A673 (cell line): ENCODE measurements at regions not wholly inside any gene's neighbourhood (a gene's known extent, or its start where the extent isn't known, plus 50 kb on each side); places are given as distances from the start of the nearest gene placed in this dataset.

Experiments used
- BruUV-seq: library from RNA; stranded (reverse); fragments of 400-500 nt; replicated peaks from 2 replicates; lab custom pipeline; 2021; lab: Mats Ljungman, UMichigan
- CTCF ChIA-PET: fragments of 300-600 bp; sonication (Branson Sonifier 250); formaldehyde crosslinking; loops from one replicate; lab custom pipeline; 2022; ENCODE audit warnings: antibody characterized with exemption; lab: Charles Lee
- POLR2A ChIA-PET: fragments of 300-600 bp; sonication (Branson Sonifier 250); formaldehyde crosslinking; loops from one replicate; lab custom pipeline; 2022; ENCODE audit warnings: antibody characterized with exemption; ENCODE audit not compliant: low non-redundant PET; lab: Charles Lee
- DNase-seq: peaks from one replicate; pipeline ENCODE4 v3.0.0-alpha.2; 2015; ENCODE audit warnings: low spot score
- H3K27ac ChIP-seq: fragments of 200-600 bp; sonication (generic); 2 replicates; pipeline ENCODE4 v1.5.1; 2016; ENCODE audit warnings: mixed run types, low read depth, mild to moderate bottlenecking, mixed read lengths, antibody characterized with exemption, low read length; ENCODE audit not compliant: poor library complexity, severe bottlenecking
- H3K27me3 ChIP-seq: fragments of 200-600 bp; sonication (generic); replicated peaks from 2 replicates; pipeline ENCODE4 v1.6.1; 2017; ENCODE audit warnings: mixed run types, low read depth, mild to moderate bottlenecking, mixed read lengths, antibody characterized with exemption, low read length; ENCODE audit not compliant: insufficient read depth, poor library complexity
- H3K36me3 ChIP-seq: fragments of 200-600 bp; sonication (generic); 2 replicates; pipeline ENCODE4 v1.6.1; 2016; ENCODE audit warnings: mixed run types, mild to moderate bottlenecking, mixed read lengths, antibody characterized with exemption, low read length; ENCODE audit not compliant: insufficient read depth, poor library complexity, severe bottlenecking
- H3K4me1 ChIP-seq: fragments of 200-600 bp; sonication (generic); 2 replicates; pipeline ENCODE4 v1.6.1; 2017; ENCODE audit warnings: mixed run types, mild to moderate bottlenecking, mixed read lengths, antibody characterized with exemption, low read length; ENCODE audit not compliant: insufficient read depth, poor library complexity, severe bottlenecking
- H3K4me3 ChIP-seq: fragments of 200-600 bp; sonication (generic); 2 replicates; pipeline ENCODE4 v1.5.1; 2016; ENCODE audit warnings: low read depth, mixed run types, mild to moderate bottlenecking, mixed read lengths, low read length; ENCODE audit not compliant: poor library complexity, severe bottlenecking
- H3K9me3 ChIP-seq: fragments of 200-600 bp; sonication (generic); 2 replicates; pipeline ENCODE4 v1.6.1; 2016; ENCODE audit warnings: mixed run types, low read depth, mild to moderate bottlenecking, mixed read lengths, antibody characterized with exemption, low read length; ENCODE audit not compliant: poor library complexity, severe bottlenecking
- CTCF ChIP-seq: fragments of 300-800, 200-600 bp; sonication (generic); conservative IDR thresholded peaks from 2 replicates; pipeline ENCODE4 v1.5.1; 2017; ENCODE audit warnings: low read depth, mild to moderate bottlenecking, antibody characterized with exemption, low read length, moderate library complexity, mixed read lengths
- EZH2 ChIP-seq: fragments of 200-600 bp; sonication (generic); IDR thresholded peaks from 2 replicates; pipeline ENCODE4 v1.6.1; 2017; ENCODE audit warnings: borderline replicate concordance, low read depth, mild to moderate bottlenecking, mixed read lengths, antibody characterized with exemption, low read length; ENCODE audit not compliant: poor library complexity, severe bottlenecking
- intact Hi-C: fragments of 100-400 bp; cut with micrococcal nuclease; formaldehyde crosslinking; loops from one replicate; pipeline ENCODE4 v1.10.0; 2022; ENCODE audit not compliant: unreplicated experiment

- TF ChIP-seq CTCF (no peak), EZH2 (no peak)
- Histone ChIP-seq H3K27me3 (peaks cover 1% of the 10 kb centered on the region), H3K9me3 (no peaks in the 10 kb centered on the region), H3K4me1 (no peaks in the 10 kb centered on the region), H3K4me3 (no peak overlapping the region), H3K27ac (no peak overlapping the region), H3K36me3 (no peaks in the 10 kb centered on the region)
- ChIA-PET CTCF (no interaction called here), POLR2A (no interaction called here)
- intact Hi-C loops, result no loop called here
- no TSS peak for BruUV-seq
- DNase-seq, result no peak
Observed at GRCh38 chr7:41311301-41311700, 391.6 kb downstream of the INHBA start.

- no peaks in the 10 kb centered on the region for H3K4me1 ChIP-seq
- TF ChIP-seq CTCF (no peak), EZH2 (no peak)
- no peak for DNase-seq
- intact Hi-C loops, result no loop called here
- ChIA-PET CTCF (no interaction called here), POLR2A (no interaction called here)
- H3K27ac ChIP-seq, result no peak overlapping the region
- no peak overlapping the region for H3K4me3 ChIP-seq
- no TSS peak for BruUV-seq
- peaks cover 3% of the 10 kb centered on the region for H3K27me3 ChIP-seq
- H3K9me3 ChIP-seq, result no peaks in the 10 kb centered on the region
- no peaks in the 10 kb centered on the region for H3K36me3 ChIP-seq
Observed at GRCh38 chr7:41306486-41306885, 396.4 kb downstream of the INHBA start.

- H3K27ac ChIP-seq, result no peak overlapping the region
- no peaks in the 10 kb centered on the region for H3K9me3 ChIP-seq
- TF ChIP-seq CTCF, result no peak
- no peak for TF ChIP-seq EZH2
- H3K27me3 ChIP-seq, result peaks cover 3% of the 10 kb centered on the region
- no peaks in the 10 kb centered on the region for H3K4me1 ChIP-seq
- no peak overlapping the region for H3K4me3 ChIP-seq
- CTCF ChIA-PET, result no interaction called here
- no peak for DNase-seq
- POLR2A ChIA-PET, result no interaction called here
- H3K36me3 ChIP-seq, result no peaks in the 10 kb centered on the region
- intact Hi-C loops, result no loop called here
- no TSS peak for BruUV-seq
Observed at GRCh38 chr7:41305001-41305400, 397.9 kb downstream of the INHBA start.
